Panc1 (cell line): ENCODE measurements at regions not wholly inside any gene's neighbourhood (a gene's known extent, or its start where the extent isn't known, plus 50 kb on each side); places are given as distances from the start of the nearest gene placed in this dataset.

Experiments
- ATAC-seq: fragments of 200-7000 bp; cut with Tn5 transposase; 2 replicates; pipeline ENCODE4 v1.9.1; 2020; ENCODE audit warnings: mild to moderate bottlenecking, moderate library complexity
- BruUV-seq: library from RNA; stranded (reverse); fragments of 400-500 nt; replicated peaks from 2 replicates; lab custom pipeline; 2021; lab: Mats Ljungman, UMichigan
- CTCF ChIA-PET: fragments of 300-600 bp; sonication (Branson Sonifier 250); formaldehyde crosslinking; loops from one replicate; lab custom pipeline; 2022; ENCODE audit warnings: antibody characterized with exemption; lab: Charles Lee
- POLR2A ChIA-PET: fragments of 300-600 bp; sonication (Branson Sonifier 250); formaldehyde crosslinking; loops from one replicate; lab custom pipeline; 2022; ENCODE audit warnings: antibody characterized with exemption; lab: Charles Lee
- DNase-seq: peaks from one replicate; pipeline ENCODE4 v3.0.0-alpha.2; 2010; ENCODE audit warnings: low read depth, low spot score
- H3K27ac ChIP-seq: 2 replicates; pipeline ENCODE4 v1.5.1; 2011; ENCODE audit warnings: mild to moderate bottlenecking, low read length, inconsistent platforms
- H3K27me3 ChIP-seq: fragments of 200-500 bp; sonication (Bioruptor generic); 2 replicates; pipeline ENCODE4 v1.6.0; 2014; ENCODE audit warnings: low read length, inconsistent platforms; ENCODE audit not compliant: control insufficient read depth, insufficient read depth
- H3K36me3 ChIP-seq: fragments of 200-500 bp; sonication (Bioruptor generic); 2 replicates; pipeline ENCODE4 v1.5.1; 2014; ENCODE audit warnings: inconsistent platforms, mild to moderate bottlenecking, low read length, moderate library complexity; ENCODE audit not compliant: control insufficient read depth, insufficient read depth
- H3K4me1 ChIP-seq: 2 replicates; pipeline ENCODE4 v1.5.1; 2011; ENCODE audit warnings: inconsistent platforms, mild to moderate bottlenecking, low read length, moderate library complexity; ENCODE audit not compliant: control insufficient read depth, insufficient read depth
- H3K4me3 ChIP-seq, 2 experiments: 2 replicates each; pipeline ENCODE4 v1.5.1; 2011 to 2012; ENCODE audit warnings: low read depth in 2 of 2, low read length in 2 of 2, mild to moderate bottlenecking in 2 of 2, inconsistent platforms in 1 of 2, moderate library complexity in 1 of 2
- H3K9me3 ChIP-seq: fragments of 200-500 bp; sonication (Bioruptor generic); 2 replicates; pipeline ENCODE4 v1.5.1; 2014; ENCODE audit warnings: low read depth, mild to moderate bottlenecking, inconsistent platforms, low read length, moderate library complexity; ENCODE audit not compliant: control insufficient read depth, insufficient read depth
- CTCF ChIP-seq: fragments of 450-650 bp; IDR thresholded peaks from 2 replicates; pipeline ENCODE4 v1.5.1; 2017; ENCODE audit warnings: mild to moderate bottlenecking
- POLR2AphosphoS5 ChIP-seq: IDR thresholded peaks from 2 replicates; pipeline ENCODE4 v1.6.1; 2012; ENCODE audit warnings: mild to moderate bottlenecking, low read depth, low read length, moderate library complexity
- REST ChIP-seq, 2 experiments: IDR thresholded peaks; 2 replicates each; pipeline ENCODE4 v1.6.1; 2011 to 2012; ENCODE audit warnings: low read depth in 2 of 2, control low read depth in 1 of 2, low read length in 1 of 2, mild to moderate bottlenecking in 1 of 2, moderate library complexity in 1 of 2; ENCODE audit not compliant: insufficient read depth in 1 of 2
- SIN3A ChIP-seq: IDR thresholded peaks from 2 replicates; pipeline ENCODE4 v1.6.1; 2012; ENCODE audit warnings: low read depth, mild to moderate bottlenecking, low read length, moderate library complexity, borderline replicate concordance; ENCODE audit not compliant: insufficient read depth
- TCF7L2 ChIP-seq: IDR thresholded peaks from 2 replicates; pipeline ENCODE4 v1.6.1; 2011; ENCODE audit warnings: mild to moderate bottlenecking, low read depth, low read length, inconsistent platforms
- in situ Hi-C: cut with HindIII; loops from 2 replicates; pipeline ENCODE4 v1.10.0; 2016; ENCODE audit warnings: low sequenced_read_pairs, low pct_unique_long_range_greater_than_20kb
- intact Hi-C: fragments of 100-400 bp; cut with micrococcal nuclease; formaldehyde crosslinking; loops from one replicate; pipeline ENCODE4 v1.10.0; 2022; ENCODE audit not compliant: unreplicated experiment

- BruUV-seq = no TSS peak
- no peaks in the 10 kb centered on the region for H3K9me3 ChIP-seq
- intact Hi-C loops = no loop called here
- in situ Hi-C loops = no loop called here
- no peak overlapping the region for H3K4me3 ChIP-seq
- no peak overlapping the region for H3K27ac ChIP-seq
- no peaks in the 10 kb centered on the region for H3K36me3 ChIP-seq
- peaks cover 19% of the 10 kb centered on the region for H3K4me1 ChIP-seq
- TF ChIP-seq CTCF = no peak
- TF ChIP-seq POLR2AphosphoS5 = no peak
- TF ChIP-seq REST (IDR thresholded peaks at IDR 0.05; ENCODE audit: insufficient read depth in 1 of 2, low read depth in 2 of 2, low read length in 1 of 2) = no peak
- no peak for TF ChIP-seq SIN3A
- no peak for TF ChIP-seq TCF7L2
- no peak for DNase-seq
- ATAC-seq = no peak
- POLR2A ChIA-PET = no interaction called here
- no peaks in the 10 kb centered on the region for H3K27me3 ChIP-seq
- CTCF ChIA-PET = no interaction called here
Measured at GRCh38 chr15:62787401-62787800, 255.1 kb upstream of the TPM1 start.

DNA sequence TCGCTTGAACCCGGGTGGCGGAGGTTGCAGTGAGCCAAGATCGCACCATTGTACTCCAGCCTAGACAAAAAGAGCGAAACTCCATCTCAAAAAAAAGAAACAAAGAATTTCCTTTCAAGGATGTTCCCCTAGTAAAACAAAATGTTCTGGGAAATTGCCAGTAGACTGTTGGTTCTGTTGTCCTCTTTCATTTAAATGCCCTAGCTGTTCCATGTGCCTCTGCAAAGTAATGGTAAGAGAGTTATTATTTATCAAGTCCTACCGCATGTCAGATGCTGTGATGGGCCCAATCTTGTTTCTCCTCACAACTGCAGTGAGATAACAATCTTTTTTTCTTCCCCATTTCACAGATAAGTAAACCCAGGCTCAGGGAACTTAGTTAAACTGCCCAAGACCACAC lies 254.3 kb upstream of the TPM1 start:
- no TSS peak for BruUV-seq
- TF ChIP-seq CTCF (no peak), TCF7L2 (no peak), SIN3A (no peak), REST (IDR thresholded peaks at IDR 0.05; ENCODE audit: insufficient read depth in 1 of 2, low read depth in 2 of 2, low read length in 1 of 2) (no peak), POLR2AphosphoS5 (no peak)
- ATAC-seq = no peak
- Histone ChIP-seq H3K36me3 (no peaks in the 10 kb centered on the region), H3K9me3 (no peaks in the 10 kb centered on the region), H3K4me3 (no peak overlapping the region), H3K27ac (no peak overlapping the region), H3K27me3 (no peaks in the 10 kb centered on the region), H3K4me1 (peaks cover 13% of the 10 kb centered on the region)
- in situ Hi-C loops = no loop called here
- POLR2A ChIA-PET = no interaction called here
- intact Hi-C loops = no loop called here
- CTCF ChIA-PET = no interaction called here
- DNase-seq = no peak
